ENCODE measurements at regions not wholly inside any gene's neighbourhood (a gene's known extent, or its start where the extent isn't known, plus 50 kb on each side); places are given as distances from the start of the nearest gene placed in this dataset.
"Not testable (repeated sequence)": the region's sequence is repeated elsewhere in the genome, so short reads cannot be mapped to it uniquely, and the experiment has no call there.

GRCh38 chrX:125678258-125678657 is 358.6 kb downstream of the TEX13C start:
- no peak for DNase-seq (ENCODE audit: low read depth in 2 of 2)

DNA sequence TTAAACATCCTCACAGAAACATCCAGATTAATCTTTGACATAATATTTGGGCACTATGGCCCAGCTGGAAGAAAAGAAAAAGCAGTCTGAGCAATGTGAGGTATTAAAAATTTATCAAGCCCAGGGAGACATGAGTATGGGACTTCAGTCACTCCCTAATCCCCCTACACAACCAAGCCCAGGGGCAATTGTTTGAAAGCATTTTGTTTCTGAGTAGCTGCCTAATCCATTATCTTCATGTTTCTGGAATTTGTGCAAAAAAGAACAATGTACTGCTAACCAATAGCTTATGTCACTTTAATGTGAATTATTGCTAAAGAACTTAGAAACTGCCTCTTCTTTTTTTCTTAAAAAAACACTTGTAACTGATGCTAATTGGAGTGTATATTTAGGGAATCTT is 360.7 kb downstream of the TEX13C start:
- no peak for DNase-seq (ENCODE audit: low read depth in 2 of 2)

- no peak for DNase-seq (ENCODE audit: low read depth in 2 of 2)
Measured at GRCh38 chrX:125681058-125681457, 361.4 kb downstream of the TEX13C start.

- no peak for DNase-seq (ENCODE audit: low read depth in 2 of 2)
Measured at GRCh38 chrX:125681507-125681906, 361.8 kb downstream of the TEX13C start.

GRCh38 chrX:125690522-125690921 is 370.9 kb downstream of the TEX13C start:
- DNase-seq (ENCODE audit: low read depth in 2 of 2) = not testable (repeated sequence)

DNA sequence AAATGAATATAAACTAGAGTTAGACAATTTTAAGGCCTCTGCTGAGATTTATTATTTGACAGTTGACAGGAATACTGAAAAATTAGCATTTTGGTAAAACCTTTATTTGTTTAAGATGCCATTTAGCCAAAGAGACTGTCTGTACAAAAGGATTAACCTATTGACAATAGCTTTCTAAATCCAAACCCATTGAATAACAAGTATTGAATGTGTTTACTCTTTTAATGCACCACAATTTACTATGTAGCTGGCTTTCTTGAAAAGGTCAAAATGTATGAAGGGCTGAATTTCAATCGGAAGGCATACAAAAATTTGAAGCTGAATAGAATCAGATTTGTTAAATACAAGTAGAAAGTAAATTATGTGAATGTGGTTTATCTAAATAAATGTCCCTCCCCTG is 374.5 kb downstream of the TEX13C start:
- DNase-seq (ENCODE audit: low read depth in 2 of 2) = no peak

DNA sequence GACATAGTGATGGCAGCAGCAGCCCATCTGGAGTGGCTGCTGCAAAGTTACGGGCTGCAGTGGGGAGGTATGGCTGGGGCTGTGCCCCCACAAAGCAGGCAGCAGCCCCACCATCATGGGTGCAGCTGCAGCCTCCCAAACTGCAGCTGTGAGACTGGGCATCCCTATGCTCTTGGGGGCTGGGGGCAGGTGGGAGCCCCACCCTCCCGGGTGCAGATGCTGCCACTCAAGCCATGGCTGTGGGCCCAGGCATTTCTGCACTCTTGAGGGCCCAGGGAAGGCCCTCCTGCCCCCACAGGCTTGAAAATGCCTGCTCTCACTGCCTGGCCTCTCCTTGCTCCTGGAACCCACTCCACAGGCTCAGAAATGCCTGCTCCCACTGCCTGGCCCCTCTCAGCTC is 389.4 kb downstream of the TEX13C start:
- no peak for DNase-seq (ENCODE audit: low read depth in 2 of 2)

DNA sequence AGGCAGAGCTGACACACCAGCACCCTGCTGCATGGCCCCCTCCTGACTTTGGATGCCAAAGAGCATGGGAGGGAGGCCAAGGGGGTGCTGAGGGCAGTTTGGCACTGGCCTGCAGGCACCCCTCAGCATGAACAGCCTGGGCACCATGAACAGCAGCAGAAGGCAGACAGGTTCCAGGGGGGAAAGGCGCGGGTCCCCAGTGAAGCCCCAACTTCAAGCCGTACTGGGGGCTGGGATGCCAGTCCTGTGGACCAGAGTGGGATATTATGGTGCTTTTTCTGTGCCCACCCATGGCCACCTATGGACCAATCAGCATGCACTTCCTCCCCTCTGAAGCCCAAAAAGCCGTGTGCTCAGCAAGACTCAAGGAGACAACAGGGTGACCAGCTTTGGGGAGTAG is 389.9 kb downstream of the TEX13C start:
- DNase-seq (ENCODE audit: low read depth in 2 of 2) = no peak

DNA sequence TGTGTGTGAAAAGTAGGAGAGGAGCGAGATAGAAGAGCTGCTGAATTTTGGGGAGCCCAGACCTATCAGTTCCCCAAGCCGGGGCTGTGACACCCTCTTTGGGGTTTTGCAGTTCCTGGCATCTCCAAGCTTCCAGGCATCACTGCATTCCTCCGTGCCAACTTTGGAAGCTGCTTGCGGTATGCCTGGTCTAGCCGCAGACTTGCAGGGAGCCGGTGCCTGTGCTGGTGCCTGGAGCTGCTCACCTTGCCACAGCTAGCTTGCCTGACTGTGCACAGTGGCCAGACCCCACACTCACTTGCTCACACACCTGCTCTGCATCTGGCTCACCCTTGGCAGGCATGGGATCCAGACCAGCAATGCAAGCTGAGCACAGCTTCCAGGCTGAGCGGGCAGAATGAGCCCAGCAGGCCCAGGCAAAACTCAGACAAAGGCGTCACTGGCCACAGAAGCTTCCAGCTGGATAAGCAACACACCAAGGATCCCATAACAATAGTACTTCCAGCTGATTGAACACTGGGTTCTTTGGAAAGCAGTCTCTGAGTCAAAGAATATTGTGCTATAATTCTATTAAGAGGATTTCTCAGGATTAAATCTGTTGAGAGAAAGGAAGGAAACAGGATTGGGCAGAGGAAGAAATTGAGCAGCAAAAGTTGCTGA is 390.9 kb downstream of the TEX13C start:
- no peak for DNase-seq (ENCODE audit: low read depth in 2 of 2)

DNA sequence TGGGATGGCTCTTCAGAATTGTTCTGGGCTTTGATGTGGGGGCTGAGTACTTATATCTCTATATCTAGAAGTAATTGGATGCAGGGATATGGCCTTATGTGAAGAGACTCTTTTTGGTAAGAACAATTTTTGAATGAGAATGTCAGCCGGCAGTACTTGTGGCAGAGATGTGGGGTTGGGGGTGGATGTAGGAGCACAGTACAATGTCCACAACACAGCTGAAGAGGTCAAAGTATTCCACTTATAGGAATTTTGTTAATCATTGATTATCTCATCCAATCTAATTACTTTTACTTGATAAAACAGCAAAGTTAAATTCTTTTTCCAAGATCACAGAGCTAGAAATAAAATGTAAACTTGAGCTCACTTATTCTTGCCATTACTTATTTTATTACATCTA is 391.4 kb downstream of the TEX13C start:
- no peak for DNase-seq (ENCODE audit: low read depth in 2 of 2)

- DNase-seq (ENCODE audit: low read depth in 2 of 2) = no peak
Measured at GRCh38 chrX:125713633-125714032, 394.0 kb downstream of the TEX13C start.

- DNase-seq (ENCODE audit: low read depth in 2 of 2) = no peak
Measured at GRCh38 chrX:125727117-125727516, 407.4 kb downstream of the TEX13C start.

- DNase-seq (ENCODE audit: low read depth in 2 of 2) = no peak
Measured at GRCh38 chrX:125736008-125736729, 416.5 kb downstream of the TEX13C start.

DNA sequence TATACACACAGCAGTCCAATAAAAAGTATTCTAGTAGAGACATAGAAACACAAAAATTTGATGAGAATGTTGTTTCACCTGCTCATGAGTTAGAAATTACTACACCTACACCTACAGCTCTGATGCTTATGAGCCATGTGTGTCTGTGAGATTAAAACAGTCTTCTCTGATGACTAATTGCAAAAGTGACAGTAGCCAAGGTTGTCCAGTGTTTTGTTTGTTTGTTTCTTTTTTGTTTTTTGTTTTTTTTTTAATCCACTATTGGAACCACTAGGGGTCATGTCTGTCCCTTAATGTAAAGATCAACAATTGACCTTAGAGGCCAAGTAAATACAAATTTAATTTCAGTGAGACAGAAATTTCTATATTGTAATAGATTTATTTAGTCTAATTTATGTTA is 423.1 kb downstream of the TEX13C start:
- DNase-seq (ENCODE audit: low read depth in 2 of 2) = no peak

GRCh38 chrX:125744914-125745313 is 421.2 kb downstream of the DCAF12L2 start:
- no peak for DNase-seq (ENCODE audit: low read depth in 2 of 2)

GRCh38 chrX:125757794-125758564 is 408.1 kb downstream of the DCAF12L2 start:
- DNase-seq (ENCODE audit: low read depth in 2 of 2) = no peak

DNA sequence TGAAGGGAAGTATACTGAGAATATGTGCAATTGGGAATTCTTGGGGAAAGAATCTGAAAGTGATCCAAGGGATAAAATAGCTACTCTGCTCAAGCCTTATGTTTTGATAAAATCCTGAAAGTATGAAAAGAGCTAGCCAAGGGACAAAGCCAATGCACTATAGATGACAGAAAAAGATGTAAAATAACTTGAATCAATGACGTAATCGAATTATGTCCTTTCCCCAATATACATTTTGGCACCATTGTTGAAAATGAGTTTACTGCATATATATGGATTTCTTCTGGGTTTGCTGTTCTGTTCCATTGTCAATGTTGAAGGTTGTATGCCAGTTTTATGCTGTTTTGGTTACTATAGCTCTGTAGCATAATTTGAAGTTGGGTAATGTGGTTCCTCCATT is 407.3 kb downstream of the DCAF12L2 start:
- DNase-seq (ENCODE audit: low read depth in 2 of 2) = no peak

- no peak for DNase-seq (ENCODE audit: low read depth in 2 of 2)
Measured at GRCh38 chrX:125762954-125763353, 403.1 kb downstream of the DCAF12L2 start.

DNA sequence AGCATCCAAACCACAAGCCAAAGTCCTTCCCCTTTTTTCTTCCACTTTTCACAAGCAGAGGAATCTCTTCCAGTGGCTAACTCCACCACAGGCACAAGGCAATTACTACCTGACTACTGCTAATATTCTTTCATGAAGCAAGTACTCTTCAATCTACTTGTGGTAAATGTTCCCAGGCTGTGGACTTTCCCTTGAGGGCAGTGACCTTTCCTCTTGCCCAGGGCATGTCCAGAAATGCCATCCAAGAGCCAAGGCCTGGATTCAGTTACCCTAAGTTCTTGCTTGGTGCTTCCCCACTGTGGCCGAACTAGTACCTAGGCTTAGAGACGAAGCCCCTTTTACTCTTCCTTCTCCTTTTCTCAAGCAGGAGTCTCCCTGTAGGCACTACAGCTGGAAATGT is 400.7 kb downstream of the DCAF12L2 start:
- DNase-seq (ENCODE audit: low read depth in 2 of 2) = no peak

DNA sequence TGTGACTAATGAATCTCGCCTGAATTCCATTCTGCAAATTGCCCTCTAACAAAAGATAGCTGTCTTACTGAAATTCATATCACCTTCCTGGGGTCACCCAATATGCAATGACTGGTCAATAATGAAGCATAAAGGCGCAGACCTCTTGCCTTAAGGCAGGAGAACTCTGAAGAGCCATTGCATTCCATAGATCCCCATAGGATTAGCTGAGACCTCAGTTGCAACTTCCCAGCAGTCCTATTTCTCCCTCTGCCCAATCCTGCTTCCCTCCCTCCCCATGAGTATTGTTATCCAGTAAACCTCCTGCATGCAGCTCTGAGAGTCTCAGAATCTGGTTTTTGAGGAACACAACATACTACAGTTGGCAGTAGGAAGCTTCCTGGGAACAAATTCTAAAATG is 396.5 kb downstream of the DCAF12L2 start:
- no peak for DNase-seq (ENCODE audit: low read depth in 2 of 2)

DNA sequence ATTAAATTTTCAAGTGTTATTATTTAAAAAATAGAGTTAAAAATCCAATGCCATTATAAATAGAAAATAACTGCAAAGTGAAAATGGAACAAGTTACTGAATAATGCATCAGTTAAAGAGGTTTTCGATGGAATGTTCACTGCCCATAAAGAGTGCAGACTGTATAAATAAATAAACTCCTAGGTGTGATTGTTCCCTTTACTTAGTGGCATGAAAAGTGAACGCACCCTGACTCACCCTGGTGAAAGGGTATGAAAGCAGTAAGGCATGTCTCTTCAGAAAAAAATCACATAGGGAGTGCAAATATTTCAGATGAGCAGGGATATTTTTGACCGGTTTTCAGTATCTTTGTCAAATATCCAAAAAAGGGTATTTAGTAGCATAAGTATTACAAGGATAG is 387.8 kb downstream of the DCAF12L2 start:
- no peak for DNase-seq (ENCODE audit: low read depth in 2 of 2)

- DNase-seq (ENCODE audit: low read depth in 2 of 2) = no peak
Measured at GRCh38 chrX:125782184-125782583, 383.9 kb downstream of the DCAF12L2 start.

GRCh38 chrX:125786316-125786715 is 379.8 kb downstream of the DCAF12L2 start:
- DNase-seq (ENCODE audit: low read depth in 2 of 2) = no peak
